OCI-LY3 (cell line): ENCODE measurements at regions not wholly inside any gene's neighbourhood (a gene's known extent, or its start where the extent isn't known, plus 50 kb on each side); places are given as distances from the start of the nearest gene placed in this dataset.

Source experiments
- H2AFZ ChIP-seq: fragments of 200-600, 300-600 bp; shearing (Covaris generic); 2 replicates; pipeline ENCODE4 v1.6.0; 2014; ENCODE audit warnings: antibody characterized with exemption, low read depth, low read length
- H3K27ac ChIP-seq: fragments of 200-600, 300-600 bp; sonication (generic); 2 replicates; pipeline ENCODE4 v1.5.1; 2014; ENCODE audit warnings: mild to moderate bottlenecking, low read length, moderate library complexity, mixed read lengths
- H3K27me3 ChIP-seq: fragments of 200-600, 300-600 bp; sonication (generic); 2 replicates; pipeline ENCODE4 v1.6.1; 2014; ENCODE audit warnings: low read depth, low read length, mixed read lengths
- H3K36me3 ChIP-seq: fragments of 200-600, 300-600 bp; sonication (generic); replicated peaks from 2 replicates; pipeline ENCODE3; 2014; ENCODE audit warnings: low read depth, low read length, mixed read lengths
- H3K4me1 ChIP-seq: fragments of 300-600, 200-600 bp; sonication (generic); 2 replicates; pipeline ENCODE4 v1.6.1; 2014; ENCODE audit warnings: low read length, mixed read lengths
- H3K4me2 ChIP-seq: fragments of 200-600, 300-600 bp; sonication (generic); 2 replicates; pipeline ENCODE4 v1.6.1; 2014; ENCODE audit warnings: low read length, mixed read lengths
- H3K4me3 ChIP-seq: fragments of 300-600, 200-600 bp; sonication (generic); 2 replicates; pipeline ENCODE4 v1.5.1; 2014; ENCODE audit warnings: antibody characterized with exemption, mild to moderate bottlenecking, low read length, moderate library complexity
- H3K79me2 ChIP-seq: fragments of 300-600, 200-600 bp; shearing (Covaris generic); 2 replicates; pipeline ENCODE4 v1.6.1; 2014; ENCODE audit warnings: mild to moderate bottlenecking, low read length, mixed read lengths
- H3K9ac ChIP-seq: fragments of 300-600, 200-600 bp; shearing (Covaris generic); 2 replicates; pipeline ENCODE4 v1.6.0; 2014; ENCODE audit warnings: mild to moderate bottlenecking, low read length, moderate library complexity
- H3K9me3 ChIP-seq: fragments of 200-600, 300-600 bp; shearing (Covaris generic); 2 replicates; pipeline ENCODE4 v1.6.1; 2014; ENCODE audit warnings: low read length, mixed read lengths; ENCODE audit not compliant: insufficient read depth
- H4K20me1 ChIP-seq: fragments of 200-600, 300-600 bp; sonication (generic); 2 replicates; pipeline ENCODE4 v1.6.1; 2016; ENCODE audit warnings: low read length, mixed read lengths; ENCODE audit not compliant: insufficient read depth
- EZH2phosphoT487 ChIP-seq: fragments of 200-600 bp; shearing (Covaris generic); IDR thresholded peaks from 2 replicates; pipeline ENCODE4 v1.6.1; 2018; ENCODE audit warnings: antibody characterized with exemption, mixed run types, low read depth
- TF ChIP-seq, protein P1 (sequence below): fragments of 200-600, 300-600 bp; sonication (generic); IDR thresholded peaks from 2 replicates; pipeline ENCODE4 v1.5.1; 2014; ENCODE audit warnings: antibody characterized with exemption, low read length, low read depth

DNA sequence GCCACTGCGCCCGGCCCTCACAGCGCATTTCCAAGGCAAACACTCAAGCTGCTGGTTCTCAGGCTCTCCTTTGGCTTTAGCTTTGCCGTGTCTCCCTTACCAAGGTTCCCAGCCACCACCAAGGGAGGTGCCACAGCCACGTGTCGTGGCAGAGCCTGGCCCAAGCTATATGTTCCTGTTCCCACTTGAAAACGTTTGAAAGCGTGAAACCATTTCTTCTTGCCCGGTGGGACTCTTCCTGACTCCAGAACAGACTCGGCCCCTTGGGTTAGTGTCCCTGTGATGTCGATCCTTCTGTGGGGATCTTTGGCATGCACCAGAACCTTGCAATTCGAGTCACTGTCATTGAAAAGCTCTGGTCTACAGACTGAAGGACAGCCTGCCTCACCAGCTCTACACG lies 147.9 kb downstream of the HSD17B3 start:
- H3K9ac ChIP-seq = no peak overlapping the region
- TF ChIP-seq, protein P1, sequence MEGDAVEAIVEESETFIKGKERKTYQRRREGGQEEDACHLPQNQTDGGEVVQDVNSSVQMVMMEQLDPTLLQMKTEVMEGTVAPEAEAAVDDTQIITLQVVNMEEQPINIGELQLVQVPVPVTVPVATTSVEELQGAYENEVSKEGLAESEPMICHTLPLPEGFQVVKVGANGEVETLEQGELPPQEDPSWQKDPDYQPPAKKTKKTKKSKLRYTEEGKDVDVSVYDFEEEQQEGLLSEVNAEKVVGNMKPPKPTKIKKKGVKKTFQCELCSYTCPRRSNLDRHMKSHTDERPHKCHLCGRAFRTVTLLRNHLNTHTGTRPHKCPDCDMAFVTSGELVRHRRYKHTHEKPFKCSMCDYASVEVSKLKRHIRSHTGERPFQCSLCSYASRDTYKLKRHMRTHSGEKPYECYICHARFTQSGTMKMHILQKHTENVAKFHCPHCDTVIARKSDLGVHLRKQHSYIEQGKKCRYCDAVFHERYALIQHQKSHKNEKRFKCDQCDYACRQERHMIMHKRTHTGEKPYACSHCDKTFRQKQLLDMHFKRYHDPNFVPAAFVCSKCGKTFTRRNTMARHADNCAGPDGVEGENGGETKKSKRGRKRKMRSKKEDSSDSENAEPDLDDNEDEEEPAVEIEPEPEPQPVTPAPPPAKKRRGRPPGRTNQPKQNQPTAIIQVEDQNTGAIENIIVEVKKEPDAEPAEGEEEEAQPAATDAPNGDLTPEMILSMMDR = no peak
- H3K9me3 ChIP-seq = no peaks in the 10 kb centered on the region
- H3K27me3 ChIP-seq = peaks cover 4% of the 10 kb centered on the region; the same call in 1 of the 2 replicates
- no peaks in the 10 kb centered on the region for H3K36me3 ChIP-seq
- no peak overlapping the region for H3K4me3 ChIP-seq
- H3K4me2 ChIP-seq = no peak overlapping the region
- no peak overlapping the region for H2AFZ ChIP-seq
- no peaks in the 10 kb centered on the region for H3K4me1 ChIP-seq
- H4K20me1 ChIP-seq = no peaks in the 10 kb centered on the region
- H3K27ac ChIP-seq = no peak overlapping the region
- no peaks in the 10 kb centered on the region for H3K79me2 ChIP-seq

DNA sequence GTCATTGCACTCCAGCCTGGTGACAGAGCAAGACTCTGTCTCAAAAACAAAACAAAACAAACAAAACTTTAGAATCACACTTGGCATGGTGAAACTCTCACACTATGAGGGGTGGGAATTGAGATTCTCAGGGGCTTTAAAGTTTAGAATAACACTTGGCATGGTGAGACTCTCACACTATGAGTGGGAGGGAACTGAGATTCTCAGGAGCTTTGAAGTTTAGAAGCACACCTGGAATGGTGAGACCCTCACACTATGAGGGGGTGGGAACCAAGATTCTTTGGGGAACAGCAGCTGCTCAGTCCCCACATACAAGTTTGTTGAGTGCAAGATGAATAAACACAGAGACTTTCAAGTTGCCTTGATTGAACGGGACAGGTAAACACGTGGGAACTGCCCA lies 149.4 kb downstream of the HSD17B3 start:
- no peaks in the 10 kb centered on the region for H3K36me3 ChIP-seq
- TF ChIP-seq EZH2phosphoT487 = no peak
- TF ChIP-seq, protein P1 = no peak
- H3K27ac ChIP-seq = no peak overlapping the region
- no peak overlapping the region for H3K9ac ChIP-seq
- peaks cover 4% of the 10 kb centered on the region; the same call in 1 of the 2 replicates for H3K27me3 ChIP-seq
- no peaks in the 10 kb centered on the region for H4K20me1 ChIP-seq
- no peaks in the 10 kb centered on the region for H3K9me3 ChIP-seq
- H3K4me1 ChIP-seq = no peaks in the 10 kb centered on the region
- no peaks in the 10 kb centered on the region for H3K79me2 ChIP-seq
- no peak overlapping the region for H2AFZ ChIP-seq
- H3K4me3 ChIP-seq = no peak overlapping the region
- H3K4me2 ChIP-seq = no peak overlapping the region

DNA sequence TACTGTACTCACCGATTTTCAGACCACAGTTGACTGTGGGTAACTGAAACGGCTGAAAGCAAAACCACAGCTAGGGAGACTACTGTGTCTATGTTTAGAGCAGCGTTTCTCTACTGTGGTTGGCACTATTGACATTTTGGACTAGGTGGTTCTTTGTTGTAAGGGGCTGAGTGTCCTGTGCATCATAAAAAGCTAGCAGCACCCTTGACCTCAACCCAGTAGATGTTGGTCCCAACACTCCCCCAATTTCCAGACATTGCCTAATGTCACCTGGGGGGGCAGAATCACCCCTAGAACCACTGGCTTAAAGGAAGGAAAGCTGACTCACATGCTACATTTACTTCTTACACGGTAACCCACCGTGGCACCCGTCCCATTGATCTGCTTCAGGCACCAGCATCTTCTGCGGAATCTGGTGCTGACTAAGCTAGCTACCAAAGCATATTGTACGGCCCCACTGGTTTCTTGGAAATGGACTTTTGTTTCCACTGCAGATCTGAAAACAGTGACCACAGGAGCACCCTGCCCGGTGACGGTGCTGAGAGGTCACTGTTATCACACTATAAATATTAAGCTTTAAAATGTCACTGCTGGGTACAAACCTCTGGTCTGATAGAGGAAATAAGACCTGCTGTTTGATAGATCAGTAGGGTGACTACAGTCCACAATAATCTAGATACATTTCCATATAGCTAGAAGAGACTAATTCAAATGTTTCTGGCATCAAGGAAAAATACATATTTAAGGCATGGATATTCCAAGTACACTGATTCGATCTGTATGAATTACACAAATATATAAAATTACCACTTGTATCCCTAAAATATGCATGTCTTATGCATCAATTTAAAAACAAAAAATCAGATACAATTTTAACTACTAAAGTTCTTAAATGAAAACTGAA lies 151.4 kb downstream of the HSD17B3 start:
- Histone ChIP-seq H3K4me3 (no peak overlapping the region), H3K9ac (no peak overlapping the region), H2AFZ (no peak overlapping the region)

More for the DNA sequence above, 151.4 kb downstream of the HSD17B3 start:
- no peak overlapping the region for H3K4me2 ChIP-seq
- no peak overlapping the region for H3K27ac ChIP-seq
- H3K4me1 ChIP-seq = no peaks in the 10 kb centered on the region
- H3K27me3 ChIP-seq = peaks cover 4% of the 10 kb centered on the region; the same call in 1 of the 2 replicates
- no peaks in the 10 kb centered on the region for H3K9me3 ChIP-seq
- H4K20me1 ChIP-seq = no peaks in the 10 kb centered on the region
- H3K36me3 ChIP-seq = no peaks in the 10 kb centered on the region
- no peaks in the 10 kb centered on the region for H3K79me2 ChIP-seq
- no peak for TF ChIP-seq EZH2phosphoT487
- TF ChIP-seq, protein P1 = no peak
